KMS-11 (cell line): ENCODE measurements at regions not wholly inside any gene's neighbourhood (a gene's known extent, or its start where the extent isn't known, plus 50 kb on each side); places are given as distances from the start of the nearest gene placed in this dataset.
"Not testable (repeated sequence)": the region's sequence is repeated elsewhere in the genome, so short reads cannot be mapped to it uniquely, and the experiment has no call there.

Experiments
- H2AFZ ChIP-seq: fragments of 200-600 bp; sonication (generic); 2 replicates; pipeline ENCODE4 v1.6.1; 2016; ENCODE audit warnings: antibody characterized with exemption, mixed run types, low read depth
- H3K27ac ChIP-seq: fragments of 200-600 bp; sonication (generic); 2 replicates; pipeline ENCODE4 v1.6.1; 2016; ENCODE audit warnings: mild to moderate bottlenecking, mixed run types
- H3K27me3 ChIP-seq: fragments of 200-600 bp; sonication (generic); 2 replicates; pipeline ENCODE4 v1.6.1; 2017; ENCODE audit warnings: mild to moderate bottlenecking, low read depth, mixed run types, moderate library complexity; ENCODE audit not compliant: insufficient read depth
- H3K36me3 ChIP-seq: fragments of 200-600 bp; sonication (generic); 2 replicates; pipeline ENCODE4 v1.6.1; 2017; ENCODE audit warnings: mild to moderate bottlenecking, mixed run types; ENCODE audit not compliant: insufficient read depth
- H3K4me1 ChIP-seq: fragments of 200-600 bp; sonication (generic); 2 replicates; pipeline ENCODE4 v1.6.1; 2016; ENCODE audit warnings: mild to moderate bottlenecking, low read depth, mixed run types; ENCODE audit not compliant: poor library complexity, severe bottlenecking
- H3K4me2 ChIP-seq: fragments of 200-600 bp; sonication (generic); 2 replicates; pipeline ENCODE4 v1.7.0; 2016; ENCODE audit warnings: mild to moderate bottlenecking, mixed run types
- H3K4me3 ChIP-seq: fragments of 200-600 bp; sonication (generic); IDR thresholded peaks from 2 replicates; pipeline ENCODE4 v1.6.1; 2017; ENCODE audit warnings: low read depth, low read length, mixed read lengths; ENCODE audit not compliant: insufficient read depth
- H3K79me2 ChIP-seq: fragments of 200-600 bp; sonication (generic); 2 replicates; pipeline ENCODE4 v1.6.1; 2016; ENCODE audit warnings: low read depth, mixed run types; ENCODE audit not compliant: insufficient read depth
- H3K9ac ChIP-seq: fragments of 200-600 bp; sonication (generic); 2 replicates; pipeline ENCODE4 v1.6.1; 2016; ENCODE audit warnings: mild to moderate bottlenecking, mixed run types
- H4K20me1 ChIP-seq: fragments of 200-600 bp; sonication (generic); 2 replicates; pipeline ENCODE4 v1.6.1; 2016; ENCODE audit warnings: mild to moderate bottlenecking, mixed run types; ENCODE audit not compliant: insufficient read depth
- TF ChIP-seq, protein P1 (sequence below): fragments of 200-600 bp; sonication (generic); conservative IDR thresholded peaks from 2 replicates; pipeline ENCODE4 v1.6.1; 2017; ENCODE audit warnings: low read depth, mild to moderate bottlenecking, antibody characterized with exemption, low read length, moderate library complexity, mixed read lengths

DNA sequence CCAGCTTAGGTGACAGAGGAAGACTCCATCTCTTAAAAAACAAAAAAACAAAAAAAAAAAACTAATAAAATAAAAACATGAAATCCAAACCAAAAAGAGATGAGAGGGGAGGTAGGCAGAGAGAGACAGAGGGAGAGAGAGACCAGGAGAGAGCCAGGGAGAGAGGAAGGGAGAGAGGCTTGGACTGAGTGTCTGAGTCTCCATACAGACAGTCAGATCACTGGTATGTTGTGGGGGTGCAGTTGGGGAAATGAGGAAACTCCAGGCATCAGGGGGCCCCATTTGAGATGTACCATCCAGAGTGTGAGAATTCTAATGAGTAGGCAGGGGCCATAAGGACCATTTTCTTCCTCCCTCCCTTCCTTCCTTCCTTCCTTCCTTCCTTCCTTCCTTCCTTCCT, 53.1 kb upstream of the SEPTIN5 start:
- Histone ChIP-seq H3K27me3 (no peaks in the 10 kb centered on the region), H3K4me2 (no peak overlapping the region), H3K4me3 (no peak overlapping the region), H2AFZ (no peak overlapping the region), H3K79me2 (no peaks in the 10 kb centered on the region), H3K27ac (no peak overlapping the region), H3K9ac (no peak overlapping the region), H3K4me1 (peaks cover 5% of the 10 kb centered on the region), H3K36me3 (no peaks in the 10 kb centered on the region), H4K20me1 (no peaks in the 10 kb centered on the region)
- TF ChIP-seq, protein P1, sequence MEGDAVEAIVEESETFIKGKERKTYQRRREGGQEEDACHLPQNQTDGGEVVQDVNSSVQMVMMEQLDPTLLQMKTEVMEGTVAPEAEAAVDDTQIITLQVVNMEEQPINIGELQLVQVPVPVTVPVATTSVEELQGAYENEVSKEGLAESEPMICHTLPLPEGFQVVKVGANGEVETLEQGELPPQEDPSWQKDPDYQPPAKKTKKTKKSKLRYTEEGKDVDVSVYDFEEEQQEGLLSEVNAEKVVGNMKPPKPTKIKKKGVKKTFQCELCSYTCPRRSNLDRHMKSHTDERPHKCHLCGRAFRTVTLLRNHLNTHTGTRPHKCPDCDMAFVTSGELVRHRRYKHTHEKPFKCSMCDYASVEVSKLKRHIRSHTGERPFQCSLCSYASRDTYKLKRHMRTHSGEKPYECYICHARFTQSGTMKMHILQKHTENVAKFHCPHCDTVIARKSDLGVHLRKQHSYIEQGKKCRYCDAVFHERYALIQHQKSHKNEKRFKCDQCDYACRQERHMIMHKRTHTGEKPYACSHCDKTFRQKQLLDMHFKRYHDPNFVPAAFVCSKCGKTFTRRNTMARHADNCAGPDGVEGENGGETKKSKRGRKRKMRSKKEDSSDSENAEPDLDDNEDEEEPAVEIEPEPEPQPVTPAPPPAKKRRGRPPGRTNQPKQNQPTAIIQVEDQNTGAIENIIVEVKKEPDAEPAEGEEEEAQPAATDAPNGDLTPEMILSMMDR, result no peak

DNA sequence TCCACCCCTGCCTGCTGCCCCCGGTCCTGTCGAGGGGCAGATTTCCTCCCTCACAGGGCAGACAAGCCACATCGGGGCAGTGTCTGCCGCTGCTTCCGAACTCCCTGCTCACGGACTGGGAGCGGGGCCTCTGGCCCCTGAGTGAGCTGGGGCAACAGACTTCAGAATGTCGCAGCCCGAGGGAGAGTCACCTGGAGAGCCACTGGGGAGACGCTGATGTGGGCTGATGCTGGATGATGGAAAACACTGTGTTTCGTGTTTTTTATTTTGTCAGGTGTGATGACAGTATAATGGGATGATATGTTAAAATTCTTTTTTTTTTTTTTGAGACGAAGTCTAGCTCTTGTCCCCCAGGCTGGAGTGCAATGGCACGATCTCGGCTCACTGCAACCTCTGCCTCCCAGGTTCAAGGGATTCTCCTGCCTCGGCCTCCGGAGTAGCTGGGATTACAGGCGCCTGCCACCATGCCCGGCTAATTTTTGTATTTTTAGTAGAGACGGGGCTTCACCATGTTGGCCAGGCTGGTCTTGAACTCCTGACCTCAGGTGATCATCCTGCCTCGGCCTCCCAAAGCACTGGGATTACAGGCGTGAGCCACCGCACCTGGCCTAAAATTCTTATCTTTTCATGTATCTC, 52.1 kb upstream of the SEPTIN5 start:
- H3K27ac ChIP-seq, H3K9ac ChIP-seq, H3K79me2 ChIP-seq: not testable (repeated sequence)

DNA sequence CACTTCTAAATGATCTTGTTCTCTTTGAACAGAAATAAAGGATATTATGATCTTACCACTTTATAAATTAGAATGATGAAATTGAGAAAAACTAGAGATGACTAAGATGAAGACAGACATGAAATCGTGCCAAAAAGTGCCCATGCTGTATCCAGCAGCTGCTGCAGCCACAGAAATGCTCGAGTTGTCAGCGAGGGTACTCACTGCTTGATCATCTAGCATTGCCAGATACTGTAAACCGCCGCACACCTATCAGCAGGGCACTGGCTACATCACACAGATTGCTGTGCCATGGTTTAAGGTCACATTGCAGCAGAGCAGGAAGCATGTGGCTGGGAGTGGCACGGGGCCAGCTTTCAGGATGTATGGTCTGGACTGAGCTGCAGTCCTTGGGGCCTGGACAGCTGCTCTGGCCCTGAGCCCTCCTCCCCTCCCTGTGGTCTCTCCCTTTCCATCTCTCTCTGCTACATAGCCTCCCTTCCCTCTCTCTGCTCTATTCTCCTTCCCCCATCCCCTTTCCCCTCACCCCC, 51.0 kb upstream of the SEPTIN5 start:
- Histone ChIP-seq H3K4me2 (no peak overlapping the region), H2AFZ (no peak overlapping the region)

More for the DNA sequence above, 52.1 kb upstream of the SEPTIN5 start:
- H3K27me3 ChIP-seq, H3K4me3 ChIP-seq, H2AFZ ChIP-seq, H3K4me1 ChIP-seq, H4K20me1 ChIP-seq, H3K36me3 ChIP-seq, H3K4me2 ChIP-seq: not testable (repeated sequence)

DNA sequence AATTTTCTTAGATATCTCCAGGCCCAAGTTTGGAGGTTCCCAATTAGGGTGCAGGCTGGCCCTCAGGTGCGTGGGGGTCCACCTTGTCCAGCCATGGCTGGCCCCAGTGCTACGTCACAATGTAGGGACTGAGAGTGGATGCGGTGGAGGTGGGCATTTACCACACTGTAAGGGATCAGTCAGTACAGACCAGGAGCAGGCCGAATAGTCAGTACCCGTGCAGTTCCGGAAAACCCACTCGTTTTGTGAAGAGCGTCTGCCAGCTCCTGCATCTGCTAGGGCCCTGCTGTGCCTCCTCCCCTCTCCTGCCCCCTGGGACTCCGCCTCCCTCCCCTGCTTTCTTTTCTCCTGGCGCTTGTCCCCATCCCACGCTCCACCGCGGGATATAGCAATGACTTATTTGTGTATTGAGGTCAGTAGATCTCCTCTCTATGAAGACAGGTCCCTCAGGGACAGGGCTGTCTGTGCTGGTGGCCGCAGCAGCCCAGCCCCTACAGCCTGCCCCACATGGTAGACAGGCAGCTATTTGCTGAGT, 50.4 kb upstream of the SEPTIN5 start:
- no peak overlapping the region for H3K4me2 ChIP-seq

More for the DNA sequence above, 51.0 kb upstream of the SEPTIN5 start:
- Histone ChIP-seq H4K20me1 (no peaks in the 10 kb centered on the region), H3K79me2 (no peaks in the 10 kb centered on the region), H3K4me1 (peaks cover 5% of the 10 kb centered on the region), H3K27ac (no peak overlapping the region), H3K36me3 (no peaks in the 10 kb centered on the region), H3K4me3 (no peak overlapping the region), H3K9ac (no peak overlapping the region), H3K27me3 (no peaks in the 10 kb centered on the region)
- TF ChIP-seq, protein P1, result no peak

DNA sequence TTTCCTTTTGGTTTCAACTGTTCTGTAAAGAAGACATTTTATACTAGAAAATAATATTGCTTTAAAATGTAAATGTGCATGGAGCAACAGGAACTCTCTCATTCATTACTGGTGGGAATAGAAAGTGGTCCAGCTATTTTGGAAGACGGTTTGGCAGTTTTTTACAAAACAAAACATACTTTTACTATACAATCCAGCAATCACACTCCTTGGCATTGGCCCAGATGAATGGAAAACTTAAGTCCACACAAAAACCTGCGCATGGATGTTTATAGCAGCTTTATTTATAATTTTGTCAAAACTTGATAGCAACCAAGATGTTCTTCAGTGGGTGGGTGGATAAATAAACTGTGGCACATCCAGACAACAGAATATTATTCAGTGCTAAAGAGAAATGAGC, 49.9 kb upstream of the SEPTIN5 start:
- no peaks in the 10 kb centered on the region for H3K27me3 ChIP-seq
- H3K36me3 ChIP-seq, result no peaks in the 10 kb centered on the region
- H3K9ac ChIP-seq, result no peak overlapping the region
- no peak overlapping the region for H3K4me2 ChIP-seq
- TF ChIP-seq, protein P1, result no peak
- no peaks in the 10 kb centered on the region for H3K79me2 ChIP-seq
- H3K4me1 ChIP-seq, result peaks cover 5% of the 10 kb centered on the region
- no peak overlapping the region for H2AFZ ChIP-seq
- H4K20me1 ChIP-seq, result no peaks in the 10 kb centered on the region
- H3K27ac ChIP-seq, result no peak overlapping the region
- no peak overlapping the region for H3K4me3 ChIP-seq

More for the DNA sequence above, 50.4 kb upstream of the SEPTIN5 start:
- no peak overlapping the region for H3K27ac ChIP-seq
- H4K20me1 ChIP-seq, result no peaks in the 10 kb centered on the region
- peaks cover 5% of the 10 kb centered on the region for H3K4me1 ChIP-seq
- H3K36me3 ChIP-seq, result no peaks in the 10 kb centered on the region
- TF ChIP-seq, protein P1, result no peak
- no peak overlapping the region for H2AFZ ChIP-seq
- no peak overlapping the region for H3K4me3 ChIP-seq
- no peaks in the 10 kb centered on the region for H3K27me3 ChIP-seq
- no peak overlapping the region for H3K9ac ChIP-seq
- no peaks in the 10 kb centered on the region for H3K79me2 ChIP-seq
